COLO668 (cell line): ENCODE measurements at regions not wholly inside any gene's neighbourhood (a gene's known extent, or its start where the extent isn't known, plus 50 kb on each side); places are given as distances from the start of the nearest gene placed in this dataset.

Experiments
- DNase-seq: peaks from one replicate; lab custom pipeline; 2025; ENCODE audit not compliant: unreplicated experiment; lab: John Stamatoyannopoulos, UW

GRCh38 chr14:86597279-86597678 lies 1067.3 kb downstream of the FLRT2 start:
- DNase-seq = no peak

- no peak for DNase-seq
Observed at GRCh38 chr14:86596024-86596423, 1066.1 kb downstream of the FLRT2 start.

DNA sequence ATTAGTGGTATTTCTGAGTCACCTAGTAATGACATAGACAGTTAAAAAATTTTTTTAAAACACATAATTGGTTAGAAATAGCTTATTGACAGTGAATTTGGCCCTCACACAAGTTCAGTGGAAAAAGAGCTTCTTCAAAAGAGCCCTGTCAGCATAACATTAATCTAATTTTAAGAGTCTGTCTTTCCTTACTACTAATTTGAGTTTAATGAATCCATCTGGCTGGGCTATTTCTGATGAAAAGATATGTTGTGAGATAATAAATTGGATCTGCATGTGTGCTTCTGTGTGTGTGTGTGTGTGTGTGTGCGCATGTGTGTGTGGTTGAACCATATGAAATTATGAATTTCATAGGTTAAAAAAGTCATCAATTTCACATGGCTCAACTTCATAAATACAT lies 1045.2 kb downstream of the FLRT2 start:
- no peak for DNase-seq

- DNase-seq = no peak
Observed at GRCh38 chr14:86574778-86575129, 1044.8 kb downstream of the FLRT2 start.

DNA sequence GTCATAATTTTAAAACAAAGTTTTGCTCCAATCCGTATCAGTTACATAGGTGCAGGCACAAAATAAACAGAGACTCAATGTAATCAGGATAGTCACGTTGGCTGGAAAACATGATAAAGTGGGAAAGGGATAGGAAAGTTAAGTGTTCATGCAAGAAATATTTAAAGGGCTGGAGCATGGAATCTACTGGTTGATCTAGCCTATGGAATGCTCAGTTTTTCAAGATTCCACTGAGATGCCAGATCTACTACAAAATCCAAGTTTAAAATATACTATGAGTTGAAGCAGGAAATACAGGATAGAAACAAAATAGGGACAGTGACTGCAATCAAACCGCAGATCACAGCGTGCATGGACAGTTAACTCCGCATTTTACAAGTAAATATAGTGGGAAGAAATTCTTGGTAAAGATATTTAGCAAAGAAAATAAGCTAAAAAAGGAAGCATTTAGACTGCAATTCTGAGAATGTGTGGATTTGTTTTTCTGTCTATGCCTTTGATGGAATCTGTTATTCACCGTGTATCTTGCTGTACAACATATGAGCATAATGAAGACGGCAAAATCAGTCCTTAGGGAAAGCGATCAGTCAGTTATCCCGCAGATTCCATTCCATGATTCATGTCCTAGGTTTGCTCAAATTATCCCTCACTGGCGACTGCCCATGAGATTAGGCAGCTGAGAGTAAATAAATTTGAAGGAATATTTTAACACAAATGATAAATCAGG lies 1044.3 kb downstream of the FLRT2 start:
- DNase-seq = no peak

DNA sequence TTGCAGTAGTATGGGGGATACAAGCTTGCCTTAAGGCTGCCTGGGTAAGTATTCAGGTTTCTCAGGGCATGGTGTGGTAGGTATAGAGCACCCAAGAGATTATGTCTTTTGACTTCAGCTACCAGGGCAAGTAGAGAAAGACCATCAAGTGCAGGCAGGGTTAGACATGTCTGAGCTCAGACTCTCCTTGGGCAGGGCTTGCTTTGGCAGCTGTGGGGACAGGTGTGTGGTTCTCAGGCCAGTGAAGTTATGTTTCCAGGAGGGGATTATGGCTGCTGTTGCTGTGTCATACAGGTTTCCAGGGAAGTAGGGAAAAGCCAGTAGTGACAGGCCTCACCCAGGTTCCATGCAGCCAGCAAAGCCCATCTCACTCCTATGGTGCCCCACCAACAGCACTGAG lies 1040.4 kb downstream of the FLRT2 start:
- DNase-seq = no peak

- DNase-seq = no peak
Observed at GRCh38 chr14:86543521-86543920, 1013.6 kb downstream of the FLRT2 start.

GRCh38 chr14:86541972-86542371 lies 1012.0 kb downstream of the FLRT2 start:
- DNase-seq = no peak

- DNase-seq = no peak
Observed at GRCh38 chr14:86540636-86541247, 1010.8 kb downstream of the FLRT2 start.

- no peak for DNase-seq
Observed at GRCh38 chr14:86539361-86540070, 1009.6 kb downstream of the FLRT2 start.

DNA sequence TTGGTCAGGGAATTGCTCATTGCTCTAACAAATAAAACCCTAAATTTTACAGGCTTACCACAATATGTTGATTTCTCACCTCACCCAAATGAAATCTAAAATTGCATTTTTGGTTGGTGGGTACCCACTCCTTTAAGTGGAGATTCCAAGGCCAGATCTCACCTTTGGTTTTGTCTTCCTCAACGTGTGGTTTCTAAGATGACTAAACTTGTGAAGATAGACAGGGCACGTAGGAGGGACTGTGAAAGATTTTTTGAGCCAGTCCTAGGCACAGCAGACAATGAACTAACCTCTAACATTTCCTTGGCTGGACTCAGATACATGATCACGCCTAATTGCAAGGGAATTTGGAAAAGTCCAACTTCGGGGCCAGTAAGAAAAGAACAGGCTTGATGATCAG lies 1003.9 kb downstream of the FLRT2 start:
- no peak for DNase-seq

DNA sequence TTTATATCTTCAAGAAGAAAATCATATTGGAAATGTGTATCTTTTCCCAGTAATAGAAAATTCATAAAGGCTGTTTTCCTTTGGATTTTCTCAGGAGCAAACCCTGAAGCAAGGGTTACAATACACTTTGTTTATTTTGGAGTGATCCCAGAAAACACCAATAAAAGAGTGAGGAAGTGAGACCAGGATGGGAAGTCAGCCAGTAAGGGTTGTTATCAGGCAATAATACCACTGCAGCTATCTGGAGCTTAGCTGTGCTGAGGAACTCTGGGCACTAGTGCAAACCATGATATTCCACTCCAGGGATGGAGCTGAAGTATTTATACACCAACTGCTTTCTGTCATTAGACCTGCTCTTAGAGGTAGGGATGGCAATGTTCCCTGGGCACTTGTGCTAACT lies 1002.3 kb downstream of the FLRT2 start:
- DNase-seq = no peak

GRCh38 chr14:86530457-86530856 lies 1000.5 kb downstream of the FLRT2 start:
- no peak for DNase-seq

DNA sequence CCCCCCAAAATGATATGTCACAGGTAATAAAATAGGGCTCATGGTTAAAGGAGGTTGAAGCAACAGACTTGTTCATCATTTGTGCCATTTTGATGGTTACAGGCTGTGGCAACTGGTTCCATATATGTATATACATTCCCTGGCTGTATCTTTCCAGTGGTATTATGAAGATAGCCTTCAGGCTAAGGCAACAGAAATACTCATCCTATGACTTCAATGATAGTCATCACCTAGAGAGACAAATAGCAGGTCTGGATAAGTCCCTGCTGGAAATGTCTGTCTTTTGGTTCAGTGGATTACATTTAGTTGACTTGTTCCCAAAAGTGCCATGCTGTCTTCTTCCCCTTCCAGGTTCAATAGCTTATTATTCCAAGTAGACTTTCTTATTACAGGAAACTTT lies 997.4 kb downstream of the FLRT2 start:
- no peak for DNase-seq

- no peak for DNase-seq
Observed at GRCh38 chr14:86525673-86526072, 995.7 kb downstream of the FLRT2 start.

DNA sequence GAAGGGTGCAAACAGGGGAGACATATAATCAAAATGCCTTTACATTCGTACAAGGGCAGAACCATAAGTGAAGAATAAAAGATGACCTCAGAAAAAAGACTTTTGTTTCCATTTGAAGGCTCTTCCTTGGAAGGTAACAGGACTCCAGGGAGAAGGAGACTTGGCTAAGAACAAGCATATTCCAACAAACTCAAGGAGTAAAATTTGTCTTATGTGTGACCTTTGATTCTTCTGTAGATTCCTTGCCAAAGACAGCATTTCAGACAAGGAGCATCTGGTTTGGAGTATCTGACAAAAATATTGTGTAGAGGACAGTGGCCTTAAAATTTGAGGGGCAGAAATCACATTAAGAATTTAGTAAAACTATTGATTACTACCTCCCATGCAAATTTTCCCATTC lies 991.9 kb downstream of the FLRT2 start:
- DNase-seq = no peak

DNA sequence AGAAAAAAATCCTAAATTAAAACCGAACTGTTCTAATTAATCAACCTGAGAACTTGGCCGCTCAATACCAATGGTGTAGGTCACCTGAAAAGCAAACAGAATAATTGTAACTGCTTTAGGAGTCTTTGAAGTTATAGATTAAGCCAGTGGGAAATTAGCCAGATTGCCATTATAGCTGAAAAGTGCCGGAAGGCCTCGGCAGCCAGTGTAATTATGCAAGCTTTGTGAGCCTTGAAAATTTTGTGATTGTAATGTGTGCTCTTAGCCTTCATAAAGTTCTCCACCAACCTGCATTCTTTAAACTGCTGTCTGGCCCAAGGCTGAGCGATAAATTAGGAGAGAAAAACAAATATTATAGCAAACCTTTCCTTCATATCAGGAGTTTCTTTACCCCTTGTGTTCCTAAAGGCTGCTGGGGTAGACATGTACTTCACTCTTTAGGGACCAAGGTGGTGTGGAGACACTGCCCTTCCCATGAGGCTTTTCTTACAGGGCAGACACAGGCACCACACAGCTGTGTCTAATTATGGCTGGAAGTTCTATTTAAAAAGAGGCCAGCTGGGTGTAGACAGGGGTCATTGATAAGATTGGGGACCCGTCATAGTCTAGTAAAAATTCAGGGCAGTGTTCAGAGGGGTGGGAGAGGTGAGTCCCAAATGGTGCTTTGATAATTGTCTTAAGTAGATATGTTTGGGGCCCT lies 991.2 kb downstream of the FLRT2 start:
- DNase-seq = no peak

DNA sequence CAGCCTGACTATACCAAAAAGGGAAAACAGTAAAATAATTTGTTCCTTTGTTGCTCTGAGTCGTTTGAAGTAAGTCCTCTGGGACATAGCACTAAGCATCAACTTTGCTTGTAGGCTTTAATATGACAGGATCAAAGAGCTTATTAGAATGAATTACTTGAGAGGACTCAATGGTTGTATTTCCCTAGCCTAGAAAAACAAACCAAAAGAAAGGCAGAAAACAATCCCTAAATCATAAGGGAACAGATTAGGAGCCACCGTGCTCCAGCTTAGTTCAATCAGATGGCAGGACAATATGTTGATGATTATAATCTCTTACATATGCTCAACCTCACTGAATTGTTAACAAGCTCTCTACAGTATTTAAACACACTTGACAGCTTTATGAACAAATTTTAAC lies 988.4 kb downstream of the FLRT2 start:
- no peak for DNase-seq

DNA sequence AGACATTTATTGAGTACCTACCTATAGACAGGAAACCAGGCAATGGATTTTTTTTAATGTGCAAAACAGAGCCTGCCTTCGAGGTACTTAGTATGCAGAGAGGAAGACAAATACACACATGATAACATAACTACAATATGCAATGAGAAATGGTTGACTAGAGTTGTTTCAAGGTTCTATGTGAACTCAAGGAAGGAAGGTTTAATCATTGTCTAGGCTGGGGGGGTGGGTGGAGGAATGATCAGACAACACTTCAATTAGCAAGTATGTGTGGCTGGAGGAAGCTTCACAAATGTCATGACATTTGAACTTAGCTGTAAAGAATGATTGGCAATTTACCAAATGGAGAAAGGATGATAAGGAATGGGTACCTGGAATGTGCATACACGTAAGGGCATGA lies 985.3 kb downstream of the FLRT2 start:
- no peak for DNase-seq

DNA sequence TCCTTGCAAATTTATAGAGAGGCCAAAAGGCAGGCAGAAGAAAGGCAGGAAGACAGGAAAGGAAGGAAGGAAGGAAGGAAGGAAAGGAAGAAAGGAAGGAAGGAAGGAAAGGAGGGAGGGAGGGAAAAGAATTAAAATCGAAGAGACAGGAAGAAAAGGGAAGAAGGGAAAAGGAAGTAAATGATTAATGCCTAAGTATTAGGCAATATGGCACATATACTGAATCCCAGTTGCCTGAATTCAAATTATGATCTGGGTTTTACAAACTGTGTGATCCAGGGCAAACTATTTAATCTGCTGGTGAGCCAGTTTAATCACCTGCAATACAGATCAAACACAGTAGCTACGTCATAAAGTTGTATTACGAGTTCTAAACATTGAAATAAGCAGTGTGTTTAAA lies 983.6 kb downstream of the FLRT2 start:
- no peak for DNase-seq

DNA sequence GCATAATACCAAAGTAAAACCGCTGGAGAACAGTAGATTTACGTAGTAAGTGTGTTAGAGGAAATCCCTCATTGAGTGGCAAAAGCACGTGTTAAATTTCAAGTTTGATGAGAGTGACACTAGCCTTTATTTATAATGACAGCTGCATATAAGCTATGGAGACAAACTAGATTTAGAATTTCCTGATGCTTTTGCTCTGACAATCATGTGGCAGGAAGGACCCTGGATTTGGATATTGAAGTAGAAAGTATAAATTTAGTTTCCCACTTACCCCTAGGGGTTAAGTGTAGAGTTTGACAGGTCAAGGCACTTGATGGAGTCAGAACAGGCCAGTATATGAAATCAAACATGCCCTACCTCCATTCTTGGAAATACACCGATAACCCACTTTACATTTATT lies 983.1 kb downstream of the FLRT2 start:
- DNase-seq = no peak

DNA sequence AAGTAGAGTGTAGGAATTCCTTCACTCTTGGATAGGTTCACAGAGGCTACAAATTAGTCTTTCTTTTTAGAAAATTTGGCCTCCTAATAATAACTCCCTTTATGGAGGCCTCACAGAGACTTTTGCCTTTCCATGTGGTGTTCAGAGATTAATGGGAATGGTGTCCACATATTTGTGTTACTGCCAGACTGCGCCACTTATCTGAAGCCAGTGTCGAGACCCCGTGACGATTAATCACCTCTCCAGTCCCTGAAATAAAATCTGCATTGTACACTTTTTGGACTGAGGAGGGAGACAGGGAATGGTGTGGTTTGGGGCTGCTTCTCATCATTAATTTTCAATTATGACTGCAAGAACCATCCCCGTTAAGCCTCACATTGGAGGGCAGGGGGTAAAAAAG lies 980.5 kb downstream of the FLRT2 start:
- no peak for DNase-seq
